Glutamatergic neuron (in vitro differentiated cells): ENCODE measurements at regions not wholly inside any gene's neighbourhood (a gene's known extent, or its start where the extent isn't known, plus 50 kb on each side); places are given as distances from the start of the nearest gene placed in this dataset.

ENCODE experiments used
- DNase-seq: peaks from one replicate; pipeline ENCODE4 v3.0.0; 2022
- H3K27ac Mint-ChIP-seq: one replicate; pipeline ENCODE4 v1.8.0; 2020; ENCODE audit warnings: mild to moderate bottlenecking, mixed read lengths, inconsistent platforms; ENCODE audit not compliant: unreplicated experiment
- H3K27me3 Mint-ChIP-seq: one replicate; pipeline ENCODE4 v1.8.0; 2020; ENCODE audit warnings: mild to moderate bottlenecking, moderate library complexity, mixed read lengths, inconsistent platforms; ENCODE audit not compliant: unreplicated experiment
- H3K36me3 Mint-ChIP-seq: one replicate; pipeline ENCODE4 v1.8.0; 2020; ENCODE audit warnings: mild to moderate bottlenecking, mixed read lengths, inconsistent platforms; ENCODE audit not compliant: unreplicated experiment
- H3K4me1 Mint-ChIP-seq: one replicate; pipeline ENCODE4 v1.8.0; 2020; ENCODE audit warnings: mild to moderate bottlenecking, low read depth, mixed read lengths, inconsistent platforms; ENCODE audit not compliant: unreplicated experiment
- H3K4me3 Mint-ChIP-seq: one replicate; pipeline ENCODE4 v1.8.0; 2020; ENCODE audit warnings: mild to moderate bottlenecking, mixed read lengths, inconsistent platforms; ENCODE audit not compliant: unreplicated experiment
- H3K9me3 Mint-ChIP-seq: one replicate; pipeline ENCODE4 v1.8.0; 2020; ENCODE audit warnings: mild to moderate bottlenecking, moderate library complexity, mixed read lengths, inconsistent platforms; ENCODE audit not compliant: unreplicated experiment
- CTCF ChIP-seq: fragments of 200-600 bp; sonication (generic); IDR thresholded peaks from one replicate; pipeline ENCODE4 v1.5.0; 2021; ENCODE audit not compliant: partially characterized antibody, unreplicated experiment

DNA sequence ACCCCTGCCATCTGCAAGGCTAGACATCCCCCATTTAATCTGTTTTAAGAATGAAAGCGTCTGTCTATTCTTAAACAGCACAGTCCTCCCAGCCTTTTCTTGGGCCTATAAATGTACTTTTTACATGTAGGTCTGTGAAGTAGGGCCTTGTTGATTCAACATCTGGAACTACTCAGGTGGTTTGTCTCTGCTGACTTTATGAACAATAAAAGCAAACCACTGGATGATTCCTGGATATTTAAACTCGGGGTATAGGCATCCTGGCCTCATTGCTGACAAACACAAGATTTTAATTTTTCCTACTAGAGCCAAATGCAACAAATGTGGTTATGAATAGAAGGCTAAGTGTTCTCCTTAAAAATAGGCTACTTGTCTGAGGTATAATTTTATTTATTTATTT, 198.3 kb downstream of the WDR11 start:
- Mint-ChIP-seq H3K27ac (no peak overlapping the region), H3K27me3 (no peaks in the 10 kb centered on the region), H3K9me3 (no peaks in the 10 kb centered on the region), H3K36me3 (no peaks in the 10 kb centered on the region), H3K4me1 (no peaks in the 10 kb centered on the region), H3K4me3 (no peak overlapping the region)
- no peak for DNase-seq
- no peak for TF ChIP-seq CTCF

DNA sequence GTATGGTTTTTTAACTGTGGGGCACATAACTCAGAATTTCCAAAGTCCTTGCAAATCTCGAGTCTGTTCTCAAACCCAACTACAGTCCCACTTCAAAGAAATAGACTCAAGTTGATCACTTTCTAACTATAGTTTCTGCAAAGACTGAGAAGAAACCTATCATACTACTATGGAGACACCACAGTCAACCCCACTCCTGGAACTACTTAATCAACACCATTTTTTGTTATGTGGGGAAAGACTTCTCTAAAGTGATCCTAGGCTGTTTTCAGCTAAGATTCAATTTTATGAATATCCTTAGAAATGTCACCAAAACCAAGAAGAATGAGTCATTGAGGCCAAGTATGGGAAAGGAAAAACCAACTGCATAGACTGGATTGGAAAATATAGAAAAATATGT, 198.8 kb downstream of the WDR11 start:
- Mint-ChIP-seq H3K4me3 (no peak overlapping the region), H3K9me3 (no peaks in the 10 kb centered on the region), H3K36me3 (no peaks in the 10 kb centered on the region), H3K27me3 (no peaks in the 10 kb centered on the region), H3K27ac (no peak overlapping the region), H3K4me1 (no peaks in the 10 kb centered on the region)
- no peak for DNase-seq
- no peak for TF ChIP-seq CTCF

DNA sequence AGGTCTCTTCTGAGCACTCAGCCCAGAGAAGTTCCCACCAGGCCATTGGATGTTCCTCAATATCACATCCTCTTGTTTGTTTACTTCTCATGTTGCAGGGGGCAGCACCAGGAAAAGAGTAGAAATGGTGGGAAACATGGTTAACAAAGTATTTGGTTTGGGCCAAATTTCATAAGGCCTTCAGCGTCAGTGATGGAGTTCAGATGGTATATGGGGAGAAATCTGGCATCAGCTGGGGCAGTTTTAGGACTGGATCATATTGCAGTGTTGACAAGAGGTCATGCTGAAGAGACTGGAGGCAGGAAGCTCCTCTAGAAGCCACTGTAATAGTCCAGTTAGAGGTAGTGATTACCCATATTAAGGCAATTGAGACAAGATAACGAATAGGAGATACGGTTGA, 200.0 kb downstream of the WDR11 start:
- no peak overlapping the region for H3K27ac Mint-ChIP-seq
- H3K9me3 Mint-ChIP-seq = no peaks in the 10 kb centered on the region
- no peaks in the 10 kb centered on the region for H3K4me1 Mint-ChIP-seq
- no peaks in the 10 kb centered on the region for H3K36me3 Mint-ChIP-seq
- TF ChIP-seq CTCF = no peak
- no peaks in the 10 kb centered on the region for H3K27me3 Mint-ChIP-seq
- H3K4me3 Mint-ChIP-seq = no peak overlapping the region
- DNase-seq = no peak

GRCh38 chr10:121051696-121052279, 200.6 kb downstream of the WDR11 start:
- no peaks in the 10 kb centered on the region for H3K4me1 Mint-ChIP-seq
- DNase-seq = no peak
- H3K9me3 Mint-ChIP-seq = no peaks in the 10 kb centered on the region
- no peaks in the 10 kb centered on the region for H3K27me3 Mint-ChIP-seq
- no peaks in the 10 kb centered on the region for H3K36me3 Mint-ChIP-seq
- TF ChIP-seq CTCF = no peak
- no peak overlapping the region for H3K27ac Mint-ChIP-seq
- no peak overlapping the region for H3K4me3 Mint-ChIP-seq

- no peak overlapping the region for H3K4me3 Mint-ChIP-seq
- TF ChIP-seq CTCF = no peak
- no peak for DNase-seq
- H3K27me3 Mint-ChIP-seq = no peaks in the 10 kb centered on the region
- H3K4me1 Mint-ChIP-seq = no peaks in the 10 kb centered on the region
- H3K9me3 Mint-ChIP-seq = no peaks in the 10 kb centered on the region
- no peaks in the 10 kb centered on the region for H3K36me3 Mint-ChIP-seq
- H3K27ac Mint-ChIP-seq = no peak overlapping the region
Measured at GRCh38 chr10:121053151-121053550, 202.0 kb downstream of the WDR11 start.
